GM12864 (cell line): ENCODE measurements at regions not wholly inside any gene's neighbourhood (a gene's known extent, or its start where the extent isn't known, plus 50 kb on each side); places are given as distances from the start of the nearest gene placed in this dataset.

Experiments
- DNase-seq: peaks from one replicate; pipeline ENCODE4 v3.0.0-alpha.2; 2011; ENCODE audit warnings: low read depth
- H3K4me3 ChIP-seq: 2 replicates; pipeline ENCODE4 v1.5.1; 2011; ENCODE audit warnings: mild to moderate bottlenecking, low read depth, low read length, control low read depth
- CTCF ChIP-seq: IDR thresholded peaks from 2 replicates; pipeline ENCODE4 v1.5.1; 2011; ENCODE audit warnings: low read depth, mild to moderate bottlenecking, moderate library complexity, low read length, control low read depth, inconsistent platforms; ENCODE audit errors: missing control alignments

DNA sequence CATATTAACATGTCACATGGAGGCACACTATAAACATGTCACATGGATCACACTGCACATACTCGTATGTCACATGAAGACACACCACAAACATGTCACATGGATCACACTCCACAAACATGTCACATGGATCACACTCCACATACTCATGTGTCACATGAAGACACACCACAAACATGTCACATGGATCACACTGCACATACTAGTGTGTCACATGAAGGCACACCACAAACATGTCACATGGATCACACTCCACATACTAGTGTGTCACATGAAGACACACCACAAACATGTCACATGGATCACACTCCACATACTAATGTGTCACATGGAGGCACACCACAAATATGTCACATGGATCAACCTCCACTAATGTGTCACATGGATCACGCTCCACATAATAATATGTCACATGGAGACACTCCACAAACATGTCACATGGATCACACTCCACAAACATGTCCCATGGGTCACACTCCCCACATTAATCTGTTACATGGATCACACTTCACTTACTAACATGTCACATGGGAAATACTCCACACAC is 195.6 kb upstream of the PFKP start:
- DNase-seq: no peak
- H3K4me3 ChIP-seq: no peak overlapping the region
- TF ChIP-seq CTCF: no peak

DNA sequence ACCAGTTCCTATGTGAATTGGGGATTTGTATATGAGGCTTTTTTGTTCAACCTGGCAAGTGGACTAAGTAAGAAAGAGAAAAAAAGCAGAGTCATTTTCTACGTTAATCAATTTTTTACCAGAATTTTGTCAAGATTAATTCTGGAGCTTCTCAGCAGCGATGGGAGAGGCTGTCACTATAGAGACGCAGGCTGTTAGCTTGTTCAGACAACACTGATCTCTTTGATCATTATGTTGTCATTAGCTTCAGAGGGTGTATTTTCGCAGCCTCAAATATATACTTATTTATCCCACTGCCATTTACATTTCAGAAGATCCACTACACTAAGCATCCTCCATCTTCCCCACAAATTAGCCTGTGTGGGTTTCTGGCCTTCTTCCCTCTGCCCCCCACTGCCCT is 196.7 kb upstream of the PFKP start:
- TF ChIP-seq CTCF: no peak
- no peak for DNase-seq

GRCh38 chr10:2867788-2868299 is 199.5 kb upstream of the PFKP start:
- DNase-seq: no peak
- no peak for TF ChIP-seq CTCF
- H3K4me3 ChIP-seq: no peak overlapping the region

More for the DNA sequence above, 196.7 kb upstream of the PFKP start:
- H3K4me3 ChIP-seq: no peak overlapping the region

DNA sequence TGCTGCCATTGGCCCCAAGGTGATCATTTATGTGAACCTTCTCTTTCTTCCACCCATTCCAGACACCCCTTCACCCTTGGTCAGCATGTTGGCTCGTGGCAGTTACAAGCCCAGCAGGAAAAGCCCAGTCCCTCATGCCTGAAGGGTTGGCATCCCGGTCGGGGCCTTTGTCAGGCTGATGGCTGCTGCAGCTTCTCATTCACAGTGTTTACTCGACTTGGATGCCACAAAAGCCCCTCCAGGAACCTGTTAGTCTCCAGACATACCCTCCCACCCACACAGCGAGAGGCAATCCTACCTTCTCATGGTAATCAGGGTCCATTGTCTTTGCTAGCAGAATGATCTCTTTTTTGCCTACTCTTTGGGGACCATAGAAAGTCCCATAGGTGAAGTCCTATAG is 200.8 kb upstream of the PFKP start:
- TF ChIP-seq CTCF: no peak
- no peak for DNase-seq
- no peak overlapping the region for H3K4me3 ChIP-seq

GRCh38 chr10:2861632-2862210 is 205.6 kb upstream of the PFKP start:
- TF ChIP-seq CTCF: no peak
- no peak overlapping the region for H3K4me3 ChIP-seq
- no peak for DNase-seq

DNA sequence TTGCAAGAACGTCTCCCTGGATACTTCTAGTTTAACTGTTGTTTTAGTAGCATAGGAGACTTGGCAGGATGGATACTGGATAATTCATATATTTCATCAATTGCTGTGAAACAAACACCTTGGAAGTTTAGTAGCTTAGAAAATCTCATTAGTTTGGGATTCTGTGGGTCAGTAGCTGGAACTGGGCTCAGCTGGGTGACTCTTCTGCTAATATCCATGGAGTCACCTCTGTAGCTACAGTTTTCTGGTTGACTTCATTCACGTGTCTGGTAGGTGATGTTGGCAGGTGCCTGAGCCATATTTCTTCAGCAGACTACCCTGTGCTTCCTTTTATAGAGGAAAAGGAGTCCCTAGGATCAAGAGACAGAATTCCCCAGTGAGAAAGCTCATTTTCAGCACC is 208.9 kb upstream of the PFKP start:
- no peak for TF ChIP-seq CTCF
- no peak overlapping the region for H3K4me3 ChIP-seq
- DNase-seq: no peak

DNA sequence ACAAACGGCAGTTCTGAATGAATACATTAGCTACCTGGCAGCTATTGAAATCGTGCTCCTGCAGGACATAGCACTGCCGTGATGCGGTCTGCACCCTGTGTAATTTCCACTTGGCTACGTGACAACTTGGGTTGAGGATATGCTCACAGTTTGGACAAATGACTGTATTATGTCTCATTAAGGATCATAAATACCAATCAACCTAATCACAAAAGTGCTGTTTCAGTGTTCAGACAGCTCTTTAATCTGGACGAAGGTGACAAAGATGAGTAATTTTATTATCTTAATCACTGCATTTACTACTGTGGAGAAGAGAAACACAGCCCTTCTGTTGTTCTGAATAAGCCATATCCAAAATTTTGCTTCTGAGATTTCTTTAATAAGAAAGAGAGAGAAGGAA is 210.8 kb upstream of the PFKP start:
- no peak overlapping the region for H3K4me3 ChIP-seq
- no peak for TF ChIP-seq CTCF
- no peak for DNase-seq
